ENCODE measurements at regions not wholly inside any gene's neighbourhood (a gene's known extent, or its start where the extent isn't known, plus 50 kb on each side); places are given as distances from the start of the nearest gene placed in this dataset.
A peak's percentile ranks its signal among the peaks of the same experiment; 100 is the strongest.

GRCh38 chr10:27369880-27370279 lies 129.3 kb upstream of the ACBD5 start:
- H3K4me3 Mint-ChIP-seq: no peak overlapping the region
- no peaks in the 10 kb centered on the region for H3K36me3 ChIP-seq (replicated peaks in 1 of 2; ENCODE audit: control insufficient read depth in 1 of 2, insufficient read depth in 2 of 2, low read length in 2 of 2)
- no peaks in the 10 kb centered on the region for H3K9me3 ChIP-seq (replicated peaks in 1 of 2; ENCODE audit: control insufficient read depth in 1 of 2, insufficient read depth in 1 of 2, low read length in 2 of 2)
- H4K20me1 ChIP-seq (ENCODE audit: insufficient read depth, low read length): no peaks in the 10 kb centered on the region
- H3K9me3 Mint-ChIP-seq: no peaks in the 10 kb centered on the region
- no peaks in the 10 kb centered on the region for H3K36me3 Mint-ChIP-seq
- intact Hi-C loops (cut with micrococcal nuclease): loop anchor here in 1 of 2 donors (10.0 kb wide), 2 partner anchors 115 to 145 kb away; no protein-coding TSS in a partner anchor
- H3K4me3 ChIP-seq (replicated peaks in 1 of 3; ENCODE audit: low read depth in 2 of 3, low read length in 3 of 3): no peak overlapping the region
- WGBS (ENCODE audit: insufficient coverage): no CpG with 5 or more reads among the region's 3 CpGs
- no peaks in the 10 kb centered on the region for H3K4me1 ChIP-seq (ENCODE audit: control insufficient read depth in 1 of 2, insufficient read depth in 2 of 2, low read length in 2 of 2)
- H3K79me2 ChIP-seq (ENCODE audit: insufficient read depth, low read length): no peaks in the 10 kb centered on the region
- no peak overlapping the region for H3K27ac ChIP-seq (ENCODE audit: low read depth in 1 of 2, low read length in 2 of 2)
- H3K27ac Mint-ChIP-seq: no peak overlapping the region
- H3K27me3 ChIP-seq (ENCODE audit: control insufficient read depth in 2 of 2, insufficient read depth in 2 of 2, low read length in 2 of 2): no peaks in the 10 kb centered on the region
- peaks cover 1 to 5% (median 3%) of the 10 kb centered on the region in 3 donors for H3K27me3 Mint-ChIP-seq (ENCODE audit: low read depth in 3 of 3)
- H3K9ac ChIP-seq (ENCODE audit: insufficient read depth, low read length, poor library complexity, severe bottlenecking): no peak overlapping the region
- H3K4me1 Mint-ChIP-seq: peaks cover 5% of the 10 kb centered on the region
- no peak overlapping the region for H3K4me2 ChIP-seq (replicated peaks; ENCODE audit: extremely low read depth, low read length, poor library complexity, severe bottlenecking)
- no peak overlapping the region for H2AFZ ChIP-seq (ENCODE audit: insufficient read depth, low read depth, low read length, poor library complexity, severe bottlenecking)
- peak; percentile 49 for TF ChIP-seq CTCF (IDR thresholded peaks at IDR 0.05)
- no peak for DNase-seq

GRCh38 chr10:27368706-27369105 lies 128.1 kb upstream of the ACBD5 start:
- Mint-ChIP-seq H3K4me3 (no peak overlapping the region), H3K27ac (no peak overlapping the region)

More at GRCh38 chr10:27368706-27369105, 128.1 kb upstream of the ACBD5 start:
- no peak for DNase-seq
- Mint-ChIP-seq H3K9me3 (no peaks in the 10 kb centered on the region), H3K27me3 (ENCODE audit: low read depth in 3 of 3) (peaks cover 1 to 5% (median 3%) of the 10 kb centered on the region in 3 donors), H3K36me3 (no peaks in the 10 kb centered on the region), H3K4me1 (peaks cover under 1% of the 10 kb centered on the region)
- Histone ChIP-seq H3K4me3 (replicated peaks in 1 of 3; ENCODE audit: low read depth in 2 of 3, low read length in 3 of 3) (no peak overlapping the region), H4K20me1 (ENCODE audit: insufficient read depth, low read length) (no peaks in the 10 kb centered on the region), H3K36me3 (replicated peaks in 1 of 2; ENCODE audit: control insufficient read depth in 1 of 2, insufficient read depth in 2 of 2, low read length in 2 of 2) (no peaks in the 10 kb centered on the region), H2AFZ (ENCODE audit: insufficient read depth, low read depth, low read length, poor library complexity, severe bottlenecking) (no peak overlapping the region), H3K79me2 (ENCODE audit: insufficient read depth, low read length) (no peaks in the 10 kb centered on the region), H3K27ac (ENCODE audit: low read depth in 1 of 2, low read length in 2 of 2) (no peak overlapping the region), H3K4me1 (ENCODE audit: control insufficient read depth in 1 of 2, insufficient read depth in 2 of 2, low read length in 2 of 2) (no peaks in the 10 kb centered on the region), H3K9ac (ENCODE audit: insufficient read depth, low read length, poor library complexity, severe bottlenecking) (no peak overlapping the region), H3K4me2 (replicated peaks; ENCODE audit: extremely low read depth, low read length, poor library complexity, severe bottlenecking) (no peak overlapping the region), H3K9me3 (replicated peaks in 1 of 2; ENCODE audit: control insufficient read depth in 1 of 2, insufficient read depth in 1 of 2, low read length in 2 of 2) (no peaks in the 10 kb centered on the region), H3K27me3 (ENCODE audit: control insufficient read depth in 2 of 2, insufficient read depth in 2 of 2, low read length in 2 of 2) (no peaks in the 10 kb centered on the region)
- TF ChIP-seq CTCF (IDR thresholded peaks at IDR 0.05): no peak
- intact Hi-C loops (cut with micrococcal nuclease): loop anchor here in 1 of 2 donors (10.0 kb wide), 2 partner anchors 114 to 144 kb away; no protein-coding TSS in a partner anchor
- 80% methylated on average over 1 of the region's 10 CpGs for WGBS (ENCODE audit: insufficient coverage)

All from CD14-positive monocyte (primary cell).